Epidermal melanocyte (primary cell): ENCODE measurements at regions not wholly inside any gene's neighbourhood (a gene's known extent, or its start where the extent isn't known, plus 50 kb on each side); places are given as distances from the start of the nearest gene placed in this dataset.
"Not testable (repeated sequence)": the region's sequence is repeated elsewhere in the genome, so short reads cannot be mapped to it uniquely, and the experiment has no call there.

ENCODE experiments used
- DNase-seq: peaks from one replicate; pipeline ENCODE4 v3.0.0; 2011; ENCODE audit warnings: low spot score; ENCODE audit not compliant: insufficient read length

DNA sequence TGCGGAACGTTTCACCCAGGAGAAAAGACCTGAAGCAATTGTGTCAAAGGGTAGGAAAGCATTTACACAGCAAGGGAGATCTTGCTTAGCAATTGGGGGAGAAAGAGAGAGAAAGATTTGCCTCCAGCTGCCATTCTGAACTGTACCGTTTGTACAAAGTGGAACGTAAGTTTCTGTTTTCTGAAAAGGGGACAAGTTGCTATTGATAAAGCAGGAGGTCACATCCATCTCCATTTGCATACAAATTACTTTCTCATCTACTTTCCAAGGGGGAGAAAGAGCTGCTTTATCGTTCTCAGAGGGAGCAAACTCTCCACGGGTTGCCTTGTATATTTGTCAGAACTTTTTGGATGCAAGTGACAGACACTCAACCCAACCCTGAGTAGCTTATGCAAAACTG, 92.0 kb upstream of the CARD11 start:
- DNase-seq = no peak

DNA sequence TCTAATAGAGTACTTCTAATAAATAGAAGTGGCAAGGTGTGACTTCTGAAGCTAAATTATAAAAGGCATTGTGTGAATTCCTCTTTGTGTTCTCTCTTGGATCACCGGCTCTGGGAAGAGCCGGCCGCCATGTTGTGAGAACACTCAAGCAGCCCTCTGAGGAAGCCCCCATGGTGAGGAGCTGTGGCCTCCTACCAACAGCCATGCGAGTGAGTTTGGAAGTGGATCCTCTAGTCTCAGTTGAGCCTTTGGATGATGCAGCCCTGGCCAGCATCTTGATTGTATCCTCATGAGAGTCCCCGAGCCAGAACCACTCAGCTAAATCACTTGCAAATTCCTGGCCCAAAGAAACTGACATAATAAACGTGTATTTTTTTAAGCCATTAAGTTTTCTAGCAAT, 94.5 kb upstream of the CARD11 start:
- DNase-seq = no peak

DNA sequence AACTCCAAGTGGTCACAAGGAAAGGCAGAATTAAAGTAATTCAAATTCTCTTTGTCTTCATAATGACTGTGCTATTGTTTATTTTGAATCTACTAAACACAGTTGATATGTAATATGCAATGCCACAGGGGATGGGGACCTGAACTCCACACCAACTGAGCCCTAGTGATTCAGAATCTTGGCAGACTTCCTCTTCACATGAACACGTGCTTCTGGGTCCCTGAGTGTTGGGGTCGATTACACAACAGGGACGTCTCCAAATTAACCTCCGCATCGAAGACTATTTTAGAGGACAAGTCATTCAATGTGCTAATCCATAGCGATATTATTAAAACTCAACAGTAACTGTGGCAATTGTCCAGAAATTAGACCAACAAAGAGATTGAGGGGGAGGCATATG, 95.3 kb upstream of the CARD11 start:
- DNase-seq = no peak

DNA sequence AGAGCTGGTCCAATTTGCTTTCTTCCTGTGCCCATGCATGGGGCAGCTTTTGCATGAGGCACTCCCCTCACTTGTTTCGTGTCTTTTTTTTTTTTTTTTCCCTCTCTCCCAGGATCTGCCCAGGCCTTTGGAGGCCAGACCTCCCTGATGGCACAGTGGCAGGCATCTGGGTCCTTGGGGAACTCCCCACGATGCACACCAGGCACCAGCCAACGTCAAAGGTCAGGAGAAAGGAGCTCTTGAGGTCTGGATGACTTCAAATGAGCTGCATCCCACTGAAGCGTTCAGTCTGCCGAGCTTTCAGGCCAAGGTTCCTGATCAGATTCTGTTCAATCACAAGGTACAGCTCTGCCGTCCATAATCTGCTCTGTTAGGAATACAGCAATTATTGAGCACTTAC, 97.2 kb upstream of the CARD11 start:
- no peak for DNase-seq

- no peak for DNase-seq
Measured at GRCh38 chr7:3141326-3141725, 97.7 kb upstream of the CARD11 start.

DNA sequence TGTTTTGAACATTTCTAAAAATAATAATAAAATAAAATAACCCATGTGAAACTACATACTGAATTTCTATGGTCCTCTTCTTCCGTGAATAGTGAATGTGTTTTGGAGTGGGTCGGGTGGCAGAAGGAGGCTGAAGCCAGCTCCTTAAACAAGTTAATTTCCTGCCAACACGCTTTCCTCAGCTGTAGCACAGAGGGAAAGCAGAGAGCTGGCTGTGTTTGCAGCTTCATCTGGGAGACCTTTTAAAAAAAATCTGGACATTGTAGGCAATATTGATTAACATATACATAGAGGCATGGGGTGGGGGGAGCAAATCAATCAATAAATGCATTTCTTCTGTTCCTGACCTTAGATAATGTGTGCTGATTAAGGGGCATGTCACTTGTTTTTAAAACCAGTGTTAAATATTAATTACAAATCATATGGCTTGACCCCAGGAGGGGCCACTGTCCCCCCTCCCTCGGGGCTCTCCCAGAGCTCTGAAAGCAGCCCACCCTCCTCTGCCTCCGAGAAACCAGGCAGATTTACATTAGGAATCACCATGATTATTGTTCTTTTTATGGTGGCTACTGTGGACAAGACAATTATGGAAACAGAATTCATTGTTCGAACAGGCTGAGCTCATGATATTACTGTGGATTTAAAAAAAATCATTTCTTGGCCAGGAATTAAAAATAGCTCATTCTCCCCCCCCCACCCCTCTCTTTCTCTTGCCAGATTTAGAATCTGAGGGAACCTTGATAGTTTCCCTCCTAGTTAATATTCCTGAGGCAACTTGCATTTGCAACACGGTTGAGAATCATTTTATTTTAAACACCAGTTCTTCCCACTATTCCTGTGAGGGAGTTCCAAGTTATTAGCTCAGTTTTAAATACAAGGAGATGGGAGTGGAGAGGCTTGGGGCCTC, 100.5 kb upstream of the CARD11 start:
- no peak for DNase-seq

DNA sequence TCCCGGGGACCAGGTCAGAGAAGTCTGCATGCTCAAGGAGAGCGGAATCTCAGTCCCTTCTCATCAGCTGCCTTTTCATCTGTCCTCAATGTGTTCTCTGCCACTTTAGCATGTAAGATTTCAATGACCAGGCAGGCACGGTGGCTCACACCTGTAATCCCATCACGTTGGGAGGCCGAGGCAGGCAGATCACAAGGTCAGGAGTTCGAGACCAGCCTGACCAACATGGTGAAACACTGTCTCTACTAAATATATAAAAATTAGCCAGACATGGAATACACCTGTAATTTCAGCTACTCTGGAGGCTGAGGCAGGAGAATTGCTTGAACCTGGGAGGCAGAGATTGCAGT, 101.1 kb upstream of the CARD11 start:
- DNase-seq = not testable (repeated sequence)

- DNase-seq = no peak
Measured at GRCh38 chr7:3146571-3147226, 103.0 kb upstream of the CARD11 start.

DNA sequence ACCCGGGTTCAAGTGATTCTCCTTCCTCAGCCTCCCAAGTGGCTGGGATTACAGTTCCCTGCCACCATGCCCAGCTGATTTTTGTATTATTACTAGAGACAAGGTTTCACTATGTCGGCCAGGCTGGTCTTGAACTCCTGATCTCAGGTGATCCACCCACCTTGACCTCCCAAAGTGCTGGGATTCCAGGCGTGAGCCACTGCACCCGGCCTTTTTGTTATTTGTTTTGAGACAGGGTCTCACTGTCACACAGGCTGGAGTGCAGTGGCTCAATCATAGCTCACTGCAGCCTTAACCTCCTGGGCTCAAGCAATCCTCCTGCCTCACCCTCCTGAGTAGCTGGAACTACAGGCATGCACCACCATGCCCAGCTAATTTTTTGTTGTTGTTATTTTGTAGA, 104.8 kb upstream of the CARD11 start:
- DNase-seq = not testable (repeated sequence)

- DNase-seq = no peak
Measured at GRCh38 chr7:3149231-3149995, 105.7 kb upstream of the CARD11 start.

DNA sequence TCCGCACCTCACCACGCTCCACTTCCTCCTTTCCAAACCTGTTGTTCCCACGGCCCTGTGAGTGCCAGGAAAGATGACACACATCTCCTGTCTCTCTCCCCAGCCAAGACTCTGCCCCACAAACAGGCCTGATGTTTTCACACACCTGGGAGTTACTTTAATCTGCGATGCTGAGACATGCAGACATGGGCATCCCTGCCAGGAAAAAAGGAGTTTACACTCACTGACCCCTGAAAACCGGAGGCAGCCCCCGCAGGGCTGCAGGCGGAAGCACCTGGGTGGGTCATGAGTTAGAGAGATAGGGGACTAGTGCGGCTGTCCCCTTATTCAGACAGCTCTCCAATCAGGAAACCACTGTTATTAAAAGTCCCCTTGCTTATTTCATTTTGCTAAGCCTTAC, 106.4 kb upstream of the CARD11 start:
- DNase-seq = no peak

DNA sequence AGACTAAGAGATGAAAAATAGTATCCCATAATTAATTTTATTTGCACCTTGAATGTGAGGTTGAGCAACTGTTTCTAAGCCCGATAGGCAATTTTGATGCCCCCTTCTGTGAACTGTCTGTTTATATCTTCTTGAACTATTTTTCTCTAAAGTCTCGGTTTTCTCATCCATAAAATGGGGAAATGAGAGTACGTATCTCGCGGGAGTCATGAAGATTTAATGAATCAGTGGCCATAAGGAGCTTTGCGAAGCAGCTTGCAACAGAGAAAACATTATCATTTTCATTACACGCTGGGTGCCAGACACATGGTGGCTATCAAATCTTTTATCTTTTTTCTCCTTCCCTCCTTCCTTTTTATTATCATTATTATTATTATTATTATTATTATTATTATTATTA, 108.1 kb upstream of the CARD11 start:
- DNase-seq = no peak

DNA sequence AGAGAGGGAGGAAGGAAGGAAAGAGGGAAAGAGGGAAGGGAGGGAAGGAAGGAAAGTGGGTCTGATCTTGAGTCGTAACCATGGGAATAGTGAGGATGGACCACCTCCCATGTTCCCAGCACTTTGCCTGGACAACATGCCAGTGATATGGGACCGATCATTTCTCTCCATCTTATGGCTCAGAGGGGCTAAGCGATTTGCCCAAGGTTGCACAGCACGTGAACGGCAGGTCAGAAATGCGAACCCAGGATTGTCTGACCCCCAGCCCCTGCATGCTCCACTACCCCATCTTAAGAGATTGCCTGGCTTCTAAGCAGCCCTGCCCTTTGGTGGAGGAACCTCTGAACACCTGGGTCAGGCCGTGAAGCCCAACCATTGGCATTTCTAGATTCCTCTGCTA, 109.0 kb upstream of the CARD11 start:
- no peak for DNase-seq

DNA sequence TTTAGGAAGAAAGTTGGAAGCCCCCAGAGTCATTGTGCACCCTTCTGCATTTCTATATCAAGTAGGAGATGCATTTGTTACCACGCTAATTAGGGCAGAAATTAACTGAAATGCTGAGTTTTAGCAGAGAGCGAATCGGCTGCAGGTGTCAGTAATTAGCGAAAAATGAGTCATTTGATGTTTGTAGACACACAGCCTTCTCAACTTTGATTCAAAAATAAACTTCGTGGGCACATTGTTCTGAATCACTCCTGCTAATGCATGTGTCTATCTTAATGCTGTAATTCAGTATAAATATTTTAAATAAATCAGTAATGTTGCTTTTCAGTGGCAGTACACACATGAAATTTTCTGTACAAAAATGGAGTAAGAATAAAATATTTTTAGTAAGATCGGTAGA, 109.5 kb upstream of the CARD11 start:
- DNase-seq = no peak

DNA sequence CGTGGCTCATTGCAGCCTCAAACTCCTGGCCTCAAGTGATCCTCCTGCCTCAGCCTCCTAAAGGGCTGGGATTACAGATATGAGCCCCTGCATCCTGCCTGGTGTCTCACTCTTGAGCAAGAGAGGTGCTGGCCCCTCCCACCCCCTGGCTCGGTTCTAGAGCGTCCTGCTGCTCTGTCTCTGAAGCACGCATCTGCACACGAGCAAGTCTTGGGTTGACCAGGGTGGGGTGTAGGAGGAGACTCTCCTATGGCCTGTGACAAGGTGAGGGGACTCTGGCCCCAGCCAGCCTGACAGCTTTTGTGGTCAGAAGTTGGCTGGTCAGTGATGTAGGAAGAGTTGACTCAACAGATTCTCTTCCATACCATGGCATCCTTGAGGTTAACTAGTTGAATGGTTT, 110.7 kb upstream of the CARD11 start:
- no peak for DNase-seq

DNA sequence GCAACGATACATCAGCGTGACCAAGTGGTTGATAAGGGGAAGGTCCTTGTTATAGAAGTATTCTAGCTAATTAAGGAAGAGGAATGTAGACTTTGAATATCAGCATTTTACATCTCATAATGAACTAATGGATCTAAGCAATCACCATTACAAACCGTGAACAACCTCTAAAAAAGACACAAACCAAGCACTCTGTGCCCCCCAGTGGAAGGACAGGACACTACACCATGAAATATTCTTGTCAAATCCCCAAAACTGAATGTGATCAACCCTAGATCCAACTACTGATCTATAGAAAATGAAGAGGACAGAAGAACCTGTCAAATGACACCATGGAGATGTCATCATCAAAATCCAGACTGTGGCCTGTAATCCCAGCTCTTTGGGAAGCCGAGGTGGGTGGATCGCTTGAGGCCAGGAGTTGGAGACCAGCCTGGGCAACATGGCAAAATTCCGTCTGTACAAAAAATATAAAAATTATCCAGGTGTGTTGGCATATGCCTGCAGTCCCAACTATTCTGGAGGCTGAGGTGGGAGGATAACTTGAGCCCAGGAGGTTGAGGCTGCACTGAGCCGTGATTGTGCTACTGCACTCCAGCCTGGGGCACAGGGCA, 111.3 kb upstream of the CARD11 start:
- no peak for DNase-seq

GRCh38 chr7:3156508-3156907, 112.8 kb upstream of the CARD11 start:
- no peak for DNase-seq

DNA sequence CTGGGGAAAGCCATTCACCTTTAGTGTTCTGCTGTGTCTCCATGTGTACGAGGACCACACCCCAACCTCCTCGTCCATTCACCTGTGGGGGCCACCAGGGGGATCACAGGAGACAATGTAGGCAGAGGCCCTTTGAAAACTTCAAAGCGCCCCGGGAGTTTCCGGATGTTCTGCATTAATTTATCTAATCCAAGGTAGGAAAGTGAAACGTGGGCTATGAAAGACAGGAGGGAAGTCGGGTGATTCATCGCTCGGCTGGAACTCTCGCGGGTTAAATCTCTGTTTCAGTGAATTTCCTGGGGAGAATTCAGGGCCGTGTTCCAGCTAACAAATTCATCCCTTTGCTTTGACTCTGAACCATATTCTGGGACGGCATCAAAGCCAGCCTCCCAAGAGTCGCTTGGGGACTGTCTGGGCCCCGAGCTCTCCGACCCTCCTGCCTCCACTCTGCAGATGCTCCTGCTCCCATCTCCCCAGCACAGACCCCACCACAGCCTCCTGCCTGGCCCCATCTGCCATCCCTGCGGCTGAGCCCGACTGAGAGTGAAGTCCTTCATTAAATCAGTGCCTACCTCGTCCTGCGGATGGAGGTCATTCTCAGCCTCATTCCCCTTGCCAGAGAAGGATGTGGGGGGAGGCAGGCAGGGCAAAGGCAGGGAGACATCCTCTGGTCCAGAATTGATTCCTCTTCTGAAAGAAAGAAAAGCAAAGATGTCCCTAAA, 114.1 kb upstream of the CARD11 start:
- DNase-seq = no peak

GRCh38 chr7:3158341-3158760, 114.7 kb upstream of the CARD11 start:
- DNase-seq = no peak

GRCh38 chr7:3159039-3159438, 115.4 kb upstream of the CARD11 start:
- DNase-seq = no peak

- no peak for DNase-seq
Measured at GRCh38 chr7:3159445-3159844, 115.8 kb upstream of the CARD11 start.
